CD14-positive monocyte (primary cell): ENCODE measurements at regions not wholly inside any gene's neighbourhood (a gene's known extent, or its start where the extent isn't known, plus 50 kb on each side); places are given as distances from the start of the nearest gene placed in this dataset.

Experiments used
- DNase-seq, 3 donors: peaks; one replicate each; pipeline ENCODE4 v3.0.0-alpha.2; 2011 to 2022
- H2AFZ ChIP-seq: 2 replicates; pipeline ENCODE4 v1.6.0; 2012; ENCODE audit warnings: mild to moderate bottlenecking, low read depth, low read length, inconsistent platforms; ENCODE audit not compliant: insufficient read depth, poor library complexity, severe bottlenecking
- H3K27ac ChIP-seq, 2 donors: 1 replicate in 1 of 2; 2 replicates in 1 of 2; pipeline ENCODE4 v1.5.1; 2012 to 2013; ENCODE audit warnings: low read length in 2 of 2, control low read depth in 1 of 2, inconsistent platforms in 1 of 2, low read depth in 1 of 2, mild to moderate bottlenecking in 1 of 2
- H3K27me3 ChIP-seq, 2 donors: one replicate each; pipeline versions ENCODE4 v1.6.0 to v1.6.1; 2011 to 2013; ENCODE audit warnings: low read length in 2 of 2; ENCODE audit not compliant: control insufficient read depth in 2 of 2, insufficient read depth in 2 of 2
- H3K36me3 ChIP-seq, 2 donors: replicated peaks in 1 of 2; 1 replicate in 1 of 2; 2 replicates in 1 of 2; pipeline versions ENCODE4 v1.5.1 to v1.6.1; 2012 to 2013; ENCODE audit warnings: low read length in 2 of 2, control low read depth in 1 of 2, inconsistent platforms in 1 of 2, mild to moderate bottlenecking in 1 of 2; ENCODE audit not compliant: insufficient read depth in 2 of 2, control insufficient read depth in 1 of 2
- H3K4me1 ChIP-seq, 2 donors: 1 replicate in 1 of 2; 2 replicates in 1 of 2; pipeline versions ENCODE4 v1.5.1 to v1.6.1; 2012 to 2013; ENCODE audit warnings: low read length in 2 of 2, control low read depth in 1 of 2, inconsistent platforms in 1 of 2, mild to moderate bottlenecking in 1 of 2, moderate library complexity in 1 of 2; ENCODE audit not compliant: insufficient read depth in 2 of 2, control insufficient read depth in 1 of 2
- H3K4me2 ChIP-seq: replicated peaks from 2 replicates; pipeline ENCODE3; 2012; ENCODE audit warnings: low read length, moderate library complexity, mild to moderate bottlenecking; ENCODE audit not compliant: poor library complexity, severe bottlenecking; ENCODE audit errors: extremely low read depth
- H3K4me3 ChIP-seq, 3 experiments: fragments of 200-600 bp in 1 of 3; sonication (generic) in 1 of 3; replicated peaks in 1 of 3; 1 replicate in 2 of 3; 2 replicates in 1 of 3; pipeline ENCODE4 v1.5.1; 2011 to 2013; ENCODE audit warnings: low read length in 3 of 3, mild to moderate bottlenecking in 3 of 3, control low read depth in 2 of 3, low read depth in 2 of 3, inconsistent platforms in 1 of 3, moderate library complexity in 1 of 3
- H3K79me2 ChIP-seq: 2 replicates; pipeline ENCODE4 v1.6.0; 2012; ENCODE audit warnings: mild to moderate bottlenecking, control low read depth, inconsistent platforms, low read length, moderate library complexity; ENCODE audit not compliant: insufficient read depth
- H3K9ac ChIP-seq: 2 replicates; pipeline ENCODE4 v1.6.0; 2017; ENCODE audit warnings: low read length, mild to moderate bottlenecking; ENCODE audit not compliant: insufficient read depth, poor library complexity, severe bottlenecking
- H3K9me3 ChIP-seq, 2 donors: replicated peaks in 1 of 2; 1 replicate in 1 of 2; 2 replicates in 1 of 2; pipeline versions ENCODE4 v1.5.1 to v1.6.1; 2012 to 2013; ENCODE audit warnings: low read length in 2 of 2, control low read depth in 1 of 2; ENCODE audit not compliant: control insufficient read depth in 1 of 2, insufficient read depth in 1 of 2
- H4K20me1 ChIP-seq: 2 replicates; pipeline ENCODE4 v1.6.0; 2012; ENCODE audit warnings: mild to moderate bottlenecking, low read length, control low read depth, moderate library complexity; ENCODE audit not compliant: insufficient read depth
- H3K27ac Mint-ChIP-seq, 7 donors: one replicate each; pipeline ENCODE4 v1.8.0; 2020; ENCODE audit warnings: mild to moderate bottlenecking in 7 of 7, mixed read lengths in 7 of 7, moderate library complexity in 6 of 7, inconsistent platforms in 2 of 7
- H3K27me3 Mint-ChIP-seq, 3 donors: one replicate each; pipeline ENCODE4 v1.8.0; 2021 to 2022; ENCODE audit warnings: low read depth in 3 of 3, mild to moderate bottlenecking in 3 of 3, mixed read lengths in 3 of 3, moderate library complexity in 3 of 3, inconsistent platforms in 1 of 3
- H3K36me3 Mint-ChIP-seq, 2 donors: one replicate each; pipeline ENCODE4 v1.8.0; 2020; ENCODE audit warnings: mixed read lengths in 2 of 2, inconsistent platforms in 1 of 2, mild to moderate bottlenecking in 1 of 2
- H3K4me1 Mint-ChIP-seq: one replicate; pipeline ENCODE4 v1.8.0; 2020; ENCODE audit warnings: mild to moderate bottlenecking, mixed read lengths
- H3K4me3 Mint-ChIP-seq, 2 donors: one replicate each; pipeline ENCODE4 v1.8.0; 2020; ENCODE audit warnings: mild to moderate bottlenecking in 2 of 2, mixed read lengths in 2 of 2, moderate library complexity in 1 of 2
- H3K9me3 Mint-ChIP-seq, 7 donors: one replicate each; pipeline ENCODE4 v1.8.0; 2020 to 2022; ENCODE audit warnings: mixed read lengths in 7 of 7, mild to moderate bottlenecking in 6 of 7, moderate library complexity in 6 of 7, inconsistent platforms in 2 of 7
- WGBS: methylation state at CpG from one replicate; pipeline ENCODE4 v1.1.5; 2013; ENCODE audit warnings: missing lambda C conversion rate; ENCODE audit not compliant: insufficient coverage; 5-methylcytosine and 5-hydroxymethylcytosine counted together
- intact Hi-C, 2 donors: fragments of 100-400 bp; cut with micrococcal nuclease; formaldehyde crosslinking; loops; one replicate each; pipeline versions ENCODE4 v1.15.0 to v1.15.1; 2023
- TF ChIP-seq, protein P1 (sequence below): fragments of 200-600 bp; IDR thresholded peaks from one replicate; pipeline ENCODE4 v1.8.0; 2022; ENCODE audit warnings: antibody characterized with exemption, mild to moderate bottlenecking

DNA sequence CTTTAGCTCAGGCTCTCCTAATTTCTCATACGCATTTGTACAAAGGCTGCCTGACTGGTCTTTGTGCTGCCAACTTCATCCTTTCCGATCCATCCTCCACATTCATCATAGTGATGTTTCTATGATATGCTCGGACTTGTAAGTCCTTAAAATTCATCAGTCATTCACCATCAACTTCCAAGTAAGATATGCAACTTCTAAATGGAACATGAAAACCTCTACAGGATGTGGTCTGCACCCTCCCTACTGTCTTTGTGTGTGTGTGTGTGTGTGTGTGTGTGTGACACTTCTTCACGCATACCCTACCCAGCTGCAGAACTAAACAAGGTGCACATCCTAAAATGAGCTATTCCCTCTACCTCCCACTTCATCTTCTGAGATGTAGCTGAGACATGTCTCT, 397.9 kb upstream of the NR5A2 start:
- H3K27ac Mint-ChIP-seq: no peak overlapping the region
- Histone ChIP-seq H2AFZ (no peak overlapping the region), H3K79me2 (no peaks in the 10 kb centered on the region), H3K27ac (no peak overlapping the region), H3K4me3 (no peak overlapping the region), H3K36me3 (no peaks in the 10 kb centered on the region), H3K9ac (no peak overlapping the region), H3K4me1 (no peaks in the 10 kb centered on the region), H3K9me3 (peaks cover 0 to 6% of the 10 kb centered on the region in 2 donors), H3K4me2 (no peak overlapping the region), H4K20me1 (no peaks in the 10 kb centered on the region), H3K27me3 (no peaks in the 10 kb centered on the region)
- TF ChIP-seq, protein P1, sequence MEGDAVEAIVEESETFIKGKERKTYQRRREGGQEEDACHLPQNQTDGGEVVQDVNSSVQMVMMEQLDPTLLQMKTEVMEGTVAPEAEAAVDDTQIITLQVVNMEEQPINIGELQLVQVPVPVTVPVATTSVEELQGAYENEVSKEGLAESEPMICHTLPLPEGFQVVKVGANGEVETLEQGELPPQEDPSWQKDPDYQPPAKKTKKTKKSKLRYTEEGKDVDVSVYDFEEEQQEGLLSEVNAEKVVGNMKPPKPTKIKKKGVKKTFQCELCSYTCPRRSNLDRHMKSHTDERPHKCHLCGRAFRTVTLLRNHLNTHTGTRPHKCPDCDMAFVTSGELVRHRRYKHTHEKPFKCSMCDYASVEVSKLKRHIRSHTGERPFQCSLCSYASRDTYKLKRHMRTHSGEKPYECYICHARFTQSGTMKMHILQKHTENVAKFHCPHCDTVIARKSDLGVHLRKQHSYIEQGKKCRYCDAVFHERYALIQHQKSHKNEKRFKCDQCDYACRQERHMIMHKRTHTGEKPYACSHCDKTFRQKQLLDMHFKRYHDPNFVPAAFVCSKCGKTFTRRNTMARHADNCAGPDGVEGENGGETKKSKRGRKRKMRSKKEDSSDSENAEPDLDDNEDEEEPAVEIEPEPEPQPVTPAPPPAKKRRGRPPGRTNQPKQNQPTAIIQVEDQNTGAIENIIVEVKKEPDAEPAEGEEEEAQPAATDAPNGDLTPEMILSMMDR: no peak
- DNase-seq: no peak
- 83% methylated on average over 1 of the region's 4 CpGs for WGBS
- peaks cover 0 to 2% (median 2%) of the 10 kb centered on the region in 3 donors for H3K27me3 Mint-ChIP-seq
- H3K9me3 Mint-ChIP-seq: peaks cover 4 to 14% (median 10%) of the 10 kb centered on the region in 7 donors
- H3K4me3 Mint-ChIP-seq: no peak overlapping the region
- intact Hi-C loops: no loop called here
- no peaks in the 10 kb centered on the region for H3K4me1 Mint-ChIP-seq
- H3K36me3 Mint-ChIP-seq: no peaks in the 10 kb centered on the region

DNA sequence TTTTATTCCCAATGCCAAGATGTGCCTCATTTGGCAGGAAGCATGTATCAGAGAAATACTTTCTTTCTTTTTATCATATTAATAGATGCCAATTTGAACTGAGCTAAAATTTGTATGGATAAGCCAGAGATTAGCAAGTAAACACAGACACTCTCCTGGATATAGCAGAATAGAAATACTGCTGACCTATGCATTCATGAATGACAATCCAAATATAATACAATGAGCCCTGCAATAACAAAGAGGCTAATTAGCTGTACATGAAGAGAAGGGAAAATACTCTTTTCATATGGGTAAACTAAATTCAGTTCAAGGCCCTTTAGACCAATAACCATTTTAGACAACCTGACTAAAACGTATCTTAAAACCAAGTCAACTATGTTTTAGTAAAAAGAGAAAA, 388.1 kb upstream of the NR5A2 start:
- Histone ChIP-seq H3K79me2 (no peaks in the 10 kb centered on the region), H3K9me3 (no peaks in the 10 kb centered on the region), H3K4me3 (no peak overlapping the region), H3K27me3 (no peaks in the 10 kb centered on the region), H3K9ac (no peak overlapping the region), H3K4me1 (no peaks in the 10 kb centered on the region), H3K4me2 (no peak overlapping the region), H4K20me1 (no peaks in the 10 kb centered on the region), H3K27ac (no peak overlapping the region), H3K36me3 (no peaks in the 10 kb centered on the region), H2AFZ (no peak overlapping the region)
- WGBS: no CpG with 5 or more reads among the region's 1 CpG
- intact Hi-C loops: no loop called here
- Mint-ChIP-seq H3K4me1 (peaks cover 2% of the 10 kb centered on the region), H3K4me3 (no peak overlapping the region), H3K36me3 (no peaks in the 10 kb centered on the region), H3K27me3 (peaks cover 0 to 1% (median 0%) of the 10 kb centered on the region in 3 donors), H3K27ac (no peak overlapping the region), H3K9me3 (peaks cover 8 to 20% (median 12%) of the 10 kb centered on the region in 7 donors)
- TF ChIP-seq, protein P1: no peak
- no peak for DNase-seq
